Spleen (tissue), 7 donors: ENCODE measurements at regions not wholly inside any gene's neighbourhood (a gene's known extent, or its start where the extent isn't known, plus 50 kb on each side); places are given as distances from the start of the nearest gene placed in this dataset.
"Not testable (repeated sequence)": the region's sequence is repeated elsewhere in the genome, so short reads cannot be mapped to it uniquely, and the experiment has no call there.

Experiments used
- POLR2A ChIP-seq, 3 donors: fragments of 450-650 bp; IDR thresholded peaks; one replicate each; pipeline ENCODE4 v1.5.1; 2017; ENCODE audit warnings: antibody characterized with exemption in 3 of 3, mild to moderate bottlenecking in 1 of 3
- POLR2AphosphoS5 ChIP-seq, 3 donors: sonication (generic); formaldehyde crosslinking; IDR thresholded peaks; one replicate each; pipeline ENCODE4 v1.5.1; 2017; ENCODE audit warnings: antibody characterized with exemption in 3 of 3
- TF ChIP-seq, protein P1 (sequence below), 11 experiments: fragments of 200-600 bp in 7 of 11; fragments of 450-650 bp in 4 of 11; sonication (generic) in 4 of 11; IDR thresholded peaks in 8 of 11; conservative IDR thresholded peaks in 3 of 11; 1 replicate in 7 of 11; 2 replicates in 4 of 11; pipeline versions ENCODE4 v1.4.0 to v1.8.0; 2016 to 2021; ENCODE audit warnings: antibody characterized with exemption in 11 of 11, inconsistent platforms in 4 of 11, mild to moderate bottlenecking in 1 of 11
- donor health status: DM: no; HTN: no; CAD: no; lungs with moderate emphysema.
- donor health status: DM: no; HTN: no; CAD: no.
- donor health status: DM: no; HTN: no; CAD: no.

DNA sequence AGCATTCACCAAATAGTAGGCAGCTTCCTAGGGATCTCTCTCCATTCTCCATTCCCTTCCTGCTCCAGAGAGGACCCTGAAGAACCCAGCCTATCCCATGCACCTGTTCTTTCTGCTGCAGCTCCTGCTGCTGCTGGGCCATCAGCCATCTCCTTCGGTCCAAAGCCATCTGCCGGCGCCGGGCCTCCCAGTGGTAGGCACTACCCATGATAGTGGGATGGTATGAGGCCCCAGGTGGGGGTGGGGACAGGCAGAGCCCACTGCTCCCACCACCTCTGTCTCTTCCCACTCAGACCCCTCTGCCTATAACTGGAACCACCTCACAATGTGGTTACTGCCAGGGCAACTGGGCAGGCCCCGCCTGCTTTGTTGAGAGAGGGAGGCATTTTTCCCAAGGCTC is 69.3 kb upstream of the RNU2-1 start:
- TF ChIP-seq, protein P1, sequence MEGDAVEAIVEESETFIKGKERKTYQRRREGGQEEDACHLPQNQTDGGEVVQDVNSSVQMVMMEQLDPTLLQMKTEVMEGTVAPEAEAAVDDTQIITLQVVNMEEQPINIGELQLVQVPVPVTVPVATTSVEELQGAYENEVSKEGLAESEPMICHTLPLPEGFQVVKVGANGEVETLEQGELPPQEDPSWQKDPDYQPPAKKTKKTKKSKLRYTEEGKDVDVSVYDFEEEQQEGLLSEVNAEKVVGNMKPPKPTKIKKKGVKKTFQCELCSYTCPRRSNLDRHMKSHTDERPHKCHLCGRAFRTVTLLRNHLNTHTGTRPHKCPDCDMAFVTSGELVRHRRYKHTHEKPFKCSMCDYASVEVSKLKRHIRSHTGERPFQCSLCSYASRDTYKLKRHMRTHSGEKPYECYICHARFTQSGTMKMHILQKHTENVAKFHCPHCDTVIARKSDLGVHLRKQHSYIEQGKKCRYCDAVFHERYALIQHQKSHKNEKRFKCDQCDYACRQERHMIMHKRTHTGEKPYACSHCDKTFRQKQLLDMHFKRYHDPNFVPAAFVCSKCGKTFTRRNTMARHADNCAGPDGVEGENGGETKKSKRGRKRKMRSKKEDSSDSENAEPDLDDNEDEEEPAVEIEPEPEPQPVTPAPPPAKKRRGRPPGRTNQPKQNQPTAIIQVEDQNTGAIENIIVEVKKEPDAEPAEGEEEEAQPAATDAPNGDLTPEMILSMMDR (IDR thresholded peaks at IDR 0.05 in 8 of 11, conservative IDR thresholded peaks at IDR 0.05 in 3 of 11): not testable (repeated sequence)
- not testable (repeated sequence) for TF ChIP-seq POLR2A, POLR2AphosphoS5 (IDR thresholded peaks at IDR 0.05)
